Epithelial cell of esophagus (primary cell): ENCODE measurements at regions not wholly inside any gene's neighbourhood (a gene's known extent, or its start where the extent isn't known, plus 50 kb on each side); places are given as distances from the start of the nearest gene placed in this dataset.
"Not testable (repeated sequence)": the region's sequence is repeated elsewhere in the genome, so short reads cannot be mapped to it uniquely, and the experiment has no call there.

ENCODE experiments used
- DNase-seq: peaks from one replicate; pipeline ENCODE4 v3.0.0; 2010; ENCODE audit warnings: low read depth
- H3K4me3 ChIP-seq: 2 replicates; pipeline ENCODE4 v1.5.1; 2011; ENCODE audit warnings: mild to moderate bottlenecking, low read length, control low read depth
- TF ChIP-seq, protein P1 (sequence below): IDR thresholded peaks from 2 replicates; pipeline ENCODE4 v1.5.1; 2011; ENCODE audit warnings: low read depth, mild to moderate bottlenecking, low read length, control low read depth, inconsistent platforms; ENCODE audit not compliant: insufficient read depth; ENCODE audit errors: missing control alignments

DNA sequence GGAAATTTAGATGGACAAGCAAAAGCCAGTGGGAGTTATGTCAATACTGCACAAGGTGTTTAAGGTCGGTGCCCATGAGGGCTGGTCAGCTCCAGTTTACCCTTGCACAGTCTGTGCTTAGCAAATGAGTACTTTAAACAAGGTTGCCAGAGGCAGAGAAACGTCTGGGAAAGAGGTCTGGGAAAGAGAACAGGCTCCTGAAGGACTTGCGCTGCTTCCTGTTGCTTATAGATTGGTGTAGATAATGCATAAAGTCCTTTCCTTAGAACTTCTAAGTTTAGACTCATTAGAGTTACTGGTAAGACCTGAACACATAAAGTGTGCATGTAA, 162.6 kb upstream of the P2RY1 start:
- no peak for DNase-seq
- TF ChIP-seq, protein P1, sequence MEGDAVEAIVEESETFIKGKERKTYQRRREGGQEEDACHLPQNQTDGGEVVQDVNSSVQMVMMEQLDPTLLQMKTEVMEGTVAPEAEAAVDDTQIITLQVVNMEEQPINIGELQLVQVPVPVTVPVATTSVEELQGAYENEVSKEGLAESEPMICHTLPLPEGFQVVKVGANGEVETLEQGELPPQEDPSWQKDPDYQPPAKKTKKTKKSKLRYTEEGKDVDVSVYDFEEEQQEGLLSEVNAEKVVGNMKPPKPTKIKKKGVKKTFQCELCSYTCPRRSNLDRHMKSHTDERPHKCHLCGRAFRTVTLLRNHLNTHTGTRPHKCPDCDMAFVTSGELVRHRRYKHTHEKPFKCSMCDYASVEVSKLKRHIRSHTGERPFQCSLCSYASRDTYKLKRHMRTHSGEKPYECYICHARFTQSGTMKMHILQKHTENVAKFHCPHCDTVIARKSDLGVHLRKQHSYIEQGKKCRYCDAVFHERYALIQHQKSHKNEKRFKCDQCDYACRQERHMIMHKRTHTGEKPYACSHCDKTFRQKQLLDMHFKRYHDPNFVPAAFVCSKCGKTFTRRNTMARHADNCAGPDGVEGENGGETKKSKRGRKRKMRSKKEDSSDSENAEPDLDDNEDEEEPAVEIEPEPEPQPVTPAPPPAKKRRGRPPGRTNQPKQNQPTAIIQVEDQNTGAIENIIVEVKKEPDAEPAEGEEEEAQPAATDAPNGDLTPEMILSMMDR, result no peak
- no peak overlapping the region for H3K4me3 ChIP-seq

DNA sequence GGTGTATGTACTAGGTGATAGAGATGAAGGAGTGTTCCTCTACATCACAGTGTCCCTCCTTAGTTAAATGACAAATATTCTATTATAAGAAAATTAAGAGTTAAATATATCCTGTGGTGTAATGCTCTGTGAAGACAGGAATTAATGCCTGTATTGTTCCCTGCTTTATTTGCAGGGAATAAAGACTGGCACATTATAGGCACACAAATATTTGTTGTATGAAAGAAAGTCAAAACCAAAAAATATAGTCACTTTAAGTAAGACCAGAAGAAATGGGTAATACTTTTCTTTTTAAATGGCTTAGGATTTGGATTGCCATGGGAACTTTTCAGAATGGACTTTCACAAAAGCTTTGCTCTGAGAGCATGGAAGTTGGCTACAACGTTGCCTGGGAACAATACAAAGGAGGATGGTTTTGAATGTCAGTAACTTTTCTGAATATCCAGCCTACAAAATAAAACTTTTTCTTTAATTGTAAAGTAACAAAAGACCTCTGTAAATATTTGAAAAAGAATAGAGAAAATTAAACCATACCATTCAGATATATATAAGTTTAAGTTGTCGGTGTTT, 158.0 kb upstream of the P2RY1 start:
- no peak overlapping the region for H3K4me3 ChIP-seq
- TF ChIP-seq, protein P1, result no peak
- no peak for DNase-seq

DNA sequence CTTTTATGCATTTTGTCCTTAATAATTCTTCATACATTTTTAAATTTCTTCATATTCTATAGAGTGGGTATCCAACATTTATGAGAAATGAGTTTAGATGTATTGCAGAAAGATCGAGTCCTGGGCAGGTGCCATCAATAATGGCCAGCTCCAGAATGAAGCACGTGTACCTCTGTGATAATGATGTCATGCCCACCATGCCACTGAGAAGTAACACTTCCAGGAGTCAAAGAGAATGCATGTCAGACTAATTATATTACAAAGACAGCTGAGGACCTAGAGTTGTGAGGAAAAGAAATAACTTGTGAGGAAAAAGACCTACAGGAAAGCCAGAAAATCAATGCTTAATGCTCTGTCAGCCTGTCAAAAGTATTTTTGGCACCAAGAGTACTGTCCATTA, 157.4 kb upstream of the P2RY1 start:
- TF ChIP-seq, protein P1, result no peak
- no peak for DNase-seq
- H3K4me3 ChIP-seq, result no peak overlapping the region

DNA sequence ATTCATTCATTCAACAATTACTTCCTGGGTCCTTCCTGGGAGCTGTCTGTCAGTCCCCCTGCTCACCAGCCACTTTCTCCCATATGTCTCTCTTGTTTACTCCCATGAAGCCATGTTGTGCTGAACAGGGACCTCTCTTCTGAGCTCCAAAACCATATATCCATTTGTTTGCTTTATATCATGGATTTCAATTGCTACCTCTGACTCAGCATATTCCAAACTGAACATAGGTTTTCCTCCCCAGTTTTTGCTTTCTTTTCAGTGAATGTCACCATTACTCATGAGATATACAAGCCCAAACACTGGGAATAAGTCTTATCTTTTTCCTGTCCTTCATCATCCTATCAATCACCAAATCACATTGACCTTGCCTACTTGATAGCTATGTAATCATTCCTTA, 152.5 kb upstream of the P2RY1 start:
- no peak overlapping the region for H3K4me3 ChIP-seq
- TF ChIP-seq, protein P1, result no peak
- DNase-seq, result no peak

DNA sequence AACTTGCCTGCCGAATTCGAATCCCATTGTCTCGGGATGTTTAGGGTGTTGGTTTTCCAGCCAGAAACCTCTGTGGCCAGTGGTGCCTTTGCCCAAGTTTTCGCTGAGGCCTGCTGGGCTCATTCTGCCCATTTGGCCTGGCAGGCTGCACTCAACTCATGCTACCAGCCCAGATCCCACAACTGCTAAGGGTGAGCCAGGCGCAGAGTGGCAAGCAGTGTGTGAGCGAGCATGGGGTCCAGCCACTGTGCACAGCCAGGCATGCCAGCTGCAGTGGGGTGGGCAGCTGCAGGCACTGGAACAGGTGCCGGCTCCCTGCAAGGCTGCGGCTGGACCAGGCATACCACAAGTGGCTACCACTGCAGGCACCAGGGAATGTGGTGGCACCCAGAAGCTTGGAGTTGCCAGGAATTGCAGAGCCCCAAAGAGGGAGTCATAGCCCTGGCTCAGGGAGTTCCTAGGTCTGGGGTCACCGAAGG, 151.4 kb upstream of the P2RY1 start:
- TF ChIP-seq, protein P1, result no peak
- no peak for DNase-seq
- no peak overlapping the region for H3K4me3 ChIP-seq

DNA sequence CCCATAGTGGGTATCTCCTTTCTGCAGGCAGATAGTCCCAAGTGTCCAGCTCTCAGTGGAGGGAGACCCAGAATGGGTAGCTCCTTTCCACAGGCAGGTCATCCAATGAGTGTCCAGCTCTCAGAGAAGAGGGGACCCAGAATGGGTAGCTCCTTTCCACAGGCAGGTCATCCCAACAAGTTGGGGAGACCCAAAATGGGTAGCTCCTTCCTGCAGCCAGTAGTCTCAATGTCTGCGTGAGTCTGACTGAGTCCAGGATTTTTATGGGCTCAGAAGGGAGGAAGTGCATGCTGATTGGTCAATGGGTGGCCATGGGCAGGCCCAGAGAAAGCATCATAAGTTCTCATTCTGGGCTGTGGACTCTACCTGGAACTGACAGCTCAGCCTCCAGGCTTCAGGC, 150.7 kb upstream of the P2RY1 start:
- TF ChIP-seq, protein P1, result no peak
- H3K4me3 ChIP-seq, result no peak overlapping the region
- no peak for DNase-seq

DNA sequence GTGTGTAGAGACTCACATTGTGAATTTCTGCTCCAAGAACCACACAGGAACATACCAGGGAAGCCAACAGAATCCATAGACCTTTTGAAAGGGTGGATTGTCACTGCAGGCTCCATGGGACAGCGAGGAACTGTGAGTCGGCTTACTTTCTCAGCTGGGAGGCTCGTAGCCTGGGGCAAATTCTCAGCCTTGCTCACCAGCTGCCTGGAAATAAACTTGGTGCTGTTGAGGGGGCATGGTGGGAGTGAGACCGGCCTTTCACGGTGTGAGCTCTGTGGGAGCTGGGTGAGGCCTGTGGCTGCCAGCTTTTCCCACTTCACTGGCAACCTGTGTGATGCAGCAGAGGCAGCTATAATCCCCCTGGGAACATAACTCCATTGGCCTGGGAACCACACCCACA, 146.6 kb upstream of the P2RY1 start:
- no peak overlapping the region for H3K4me3 ChIP-seq
- DNase-seq, result peak; percentile 64
- TF ChIP-seq, protein P1, result no peak

DNA sequence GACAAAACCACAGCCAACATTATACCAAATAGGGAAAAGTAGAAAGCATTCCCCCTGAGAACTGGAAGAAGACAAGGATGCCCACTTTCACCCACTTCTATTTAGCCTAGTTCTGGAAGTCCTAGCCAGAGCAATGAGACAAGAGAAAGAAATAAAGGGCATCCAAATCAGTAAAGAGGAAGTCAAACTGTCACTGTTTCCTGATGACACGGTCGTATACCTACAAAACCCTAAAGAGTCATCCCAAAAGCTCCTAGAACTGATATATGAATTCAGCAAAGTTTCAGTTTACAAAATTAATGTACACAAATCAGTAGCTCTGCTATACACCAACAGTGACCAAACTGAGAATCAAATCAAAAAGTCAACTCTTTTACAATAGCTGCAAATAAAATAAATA, 142.6 kb upstream of the P2RY1 start:
- H3K4me3 ChIP-seq, DNase-seq: not testable (repeated sequence)

DNA sequence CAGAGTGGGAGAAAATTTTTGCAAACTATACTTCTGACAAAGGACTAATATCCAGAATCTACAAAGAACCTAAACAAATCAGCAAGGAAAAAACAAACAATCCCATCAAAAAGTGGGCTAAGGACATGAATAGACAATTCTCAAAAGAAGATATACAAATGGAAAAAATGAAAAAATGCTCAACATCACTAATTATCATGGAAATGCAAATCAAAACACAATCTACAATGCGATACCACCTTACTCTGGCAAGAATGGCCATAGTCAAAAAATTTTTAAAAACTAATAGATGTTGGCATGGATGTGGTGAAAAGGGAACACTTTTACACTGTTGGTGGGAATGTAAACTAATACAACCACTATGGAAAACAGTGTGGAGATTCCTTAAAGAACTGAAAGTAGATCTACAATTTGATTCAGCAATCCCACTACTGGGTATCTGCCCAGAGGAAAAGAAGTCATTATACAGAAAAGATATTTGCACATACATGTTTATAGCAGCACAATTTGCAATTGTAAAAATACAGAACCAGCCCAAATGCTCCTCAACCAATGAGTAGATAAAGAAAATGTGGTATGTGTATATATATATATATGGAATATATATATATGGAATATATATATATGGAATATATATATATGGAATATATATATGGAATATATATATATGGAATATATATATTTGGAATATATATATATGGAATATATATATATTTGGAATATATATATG, 141.2 kb upstream of the P2RY1 start:
- DNase-seq, H3K4me3 ChIP-seq: not testable (repeated sequence)
